ENCODE measurements at regions not wholly inside any gene's neighbourhood (a gene's known extent, or its start where the extent isn't known, plus 50 kb on each side); places are given as distances from the start of the nearest gene placed in this dataset.
"Not testable (repeated sequence)": the region's sequence is repeated elsewhere in the genome, so short reads cannot be mapped to it uniquely, and the experiment has no call there.

DNA sequence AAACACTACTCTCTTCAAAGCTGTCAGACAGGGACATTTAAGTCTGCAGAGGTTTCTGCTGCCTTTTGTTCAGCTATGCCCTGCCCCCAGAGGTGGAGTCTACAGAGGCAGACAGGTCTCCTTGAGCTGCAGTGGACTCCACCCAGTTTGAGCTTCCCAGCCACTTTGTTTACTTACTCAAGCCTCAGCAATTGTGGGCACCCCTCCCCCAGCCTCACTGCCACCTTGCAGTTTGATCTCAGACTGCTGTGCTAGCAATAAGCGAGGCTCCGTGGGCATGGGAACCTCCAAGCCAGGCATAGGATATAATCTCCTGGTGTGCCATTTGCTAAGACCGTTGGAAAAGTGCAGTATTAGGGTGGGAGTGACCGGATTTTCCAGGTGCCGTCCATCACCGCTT lies 435.2 kb downstream of the TMEM121 start:
- TF ChIP-seq, protein P1, sequence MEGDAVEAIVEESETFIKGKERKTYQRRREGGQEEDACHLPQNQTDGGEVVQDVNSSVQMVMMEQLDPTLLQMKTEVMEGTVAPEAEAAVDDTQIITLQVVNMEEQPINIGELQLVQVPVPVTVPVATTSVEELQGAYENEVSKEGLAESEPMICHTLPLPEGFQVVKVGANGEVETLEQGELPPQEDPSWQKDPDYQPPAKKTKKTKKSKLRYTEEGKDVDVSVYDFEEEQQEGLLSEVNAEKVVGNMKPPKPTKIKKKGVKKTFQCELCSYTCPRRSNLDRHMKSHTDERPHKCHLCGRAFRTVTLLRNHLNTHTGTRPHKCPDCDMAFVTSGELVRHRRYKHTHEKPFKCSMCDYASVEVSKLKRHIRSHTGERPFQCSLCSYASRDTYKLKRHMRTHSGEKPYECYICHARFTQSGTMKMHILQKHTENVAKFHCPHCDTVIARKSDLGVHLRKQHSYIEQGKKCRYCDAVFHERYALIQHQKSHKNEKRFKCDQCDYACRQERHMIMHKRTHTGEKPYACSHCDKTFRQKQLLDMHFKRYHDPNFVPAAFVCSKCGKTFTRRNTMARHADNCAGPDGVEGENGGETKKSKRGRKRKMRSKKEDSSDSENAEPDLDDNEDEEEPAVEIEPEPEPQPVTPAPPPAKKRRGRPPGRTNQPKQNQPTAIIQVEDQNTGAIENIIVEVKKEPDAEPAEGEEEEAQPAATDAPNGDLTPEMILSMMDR (IDR thresholded peaks at IDR 0.05), result not testable (repeated sequence)
- TF ChIP-seq POLR2A (IDR thresholded peaks at IDR 0.05), result not testable (repeated sequence)
